ENCODE measurements at regions not wholly inside any gene's neighbourhood (a gene's known extent, or its start where the extent isn't known, plus 50 kb on each side); places are given as distances from the start of the nearest gene placed in this dataset.

DNA sequence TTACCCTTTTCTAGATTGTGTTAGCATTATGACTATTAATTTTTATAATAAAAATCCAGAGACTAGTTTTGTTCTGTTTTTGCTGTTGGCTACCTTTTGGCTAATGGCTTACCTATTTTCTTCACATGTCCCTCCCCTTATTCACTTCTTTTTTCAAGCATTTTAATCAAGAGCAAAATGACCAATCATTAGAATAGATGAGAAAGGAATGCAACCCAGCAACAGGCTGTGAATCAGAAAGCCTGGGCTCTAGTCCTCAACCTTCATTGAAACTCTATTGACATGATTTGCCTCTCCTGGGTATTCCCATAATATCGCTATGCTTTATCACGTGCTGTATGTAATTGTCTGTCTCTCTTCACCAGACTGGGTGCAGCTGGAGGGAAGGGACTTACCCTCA, 370.1 kb downstream of the IRS1 start:
- no peaks in the 10 kb centered on the region for H3K9me3 ChIP-seq (ENCODE audit: control insufficient read depth, insufficient read depth, low read depth, low read length)
- TF ChIP-seq EZH2 (IDR thresholded peaks at IDR 0.05; ENCODE audit: low read length, missing control alignments): no peak
- TF ChIP-seq, protein P1, sequence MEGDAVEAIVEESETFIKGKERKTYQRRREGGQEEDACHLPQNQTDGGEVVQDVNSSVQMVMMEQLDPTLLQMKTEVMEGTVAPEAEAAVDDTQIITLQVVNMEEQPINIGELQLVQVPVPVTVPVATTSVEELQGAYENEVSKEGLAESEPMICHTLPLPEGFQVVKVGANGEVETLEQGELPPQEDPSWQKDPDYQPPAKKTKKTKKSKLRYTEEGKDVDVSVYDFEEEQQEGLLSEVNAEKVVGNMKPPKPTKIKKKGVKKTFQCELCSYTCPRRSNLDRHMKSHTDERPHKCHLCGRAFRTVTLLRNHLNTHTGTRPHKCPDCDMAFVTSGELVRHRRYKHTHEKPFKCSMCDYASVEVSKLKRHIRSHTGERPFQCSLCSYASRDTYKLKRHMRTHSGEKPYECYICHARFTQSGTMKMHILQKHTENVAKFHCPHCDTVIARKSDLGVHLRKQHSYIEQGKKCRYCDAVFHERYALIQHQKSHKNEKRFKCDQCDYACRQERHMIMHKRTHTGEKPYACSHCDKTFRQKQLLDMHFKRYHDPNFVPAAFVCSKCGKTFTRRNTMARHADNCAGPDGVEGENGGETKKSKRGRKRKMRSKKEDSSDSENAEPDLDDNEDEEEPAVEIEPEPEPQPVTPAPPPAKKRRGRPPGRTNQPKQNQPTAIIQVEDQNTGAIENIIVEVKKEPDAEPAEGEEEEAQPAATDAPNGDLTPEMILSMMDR (conservative IDR thresholded peaks at IDR 0.05 in 1 of 2, IDR thresholded peaks at IDR 0.05 in 1 of 2; ENCODE audit: low read depth in 1 of 2, low read length in 2 of 2): no peak
- H3K79me2 ChIP-seq (ENCODE audit: control insufficient read depth, insufficient read depth, low read length): no peaks in the 10 kb centered on the region
- no peaks in the 10 kb centered on the region for H3K36me3 ChIP-seq (ENCODE audit: control insufficient read depth, insufficient read depth, low read length)
- no peak overlapping the region for H3K9ac ChIP-seq (ENCODE audit: insufficient read depth, low read length)
- H3K4me1 ChIP-seq (ENCODE audit: control insufficient read depth, extremely low read depth, insufficient read depth, low read length): peaks cover 12% of the 10 kb centered on the region
- no peak for DNase-seq (ENCODE audit: low read depth in 2 of 2)
- H4K20me1 ChIP-seq (ENCODE audit: control insufficient read depth, extremely low read depth, insufficient read depth, low read length): no peaks in the 10 kb centered on the region
- no peak overlapping the region for H3K4me2 ChIP-seq (ENCODE audit: extremely low read depth, insufficient read depth, low read length)
- no peak overlapping the region for H2AFZ ChIP-seq (ENCODE audit: low read length)
- no peaks in the 10 kb centered on the region for H3K27me3 ChIP-seq (ENCODE audit: control insufficient read depth, insufficient read depth, low read length)
- H3K27ac ChIP-seq (ENCODE audit: insufficient read depth, low read length): no peak overlapping the region
- no peak overlapping the region for H3K4me3 ChIP-seq (replicated peaks in 1 of 4; ENCODE audit: control extremely low read depth in 1 of 4, insufficient read depth in 1 of 4, low read depth in 3 of 4, low read length in 4 of 4)

DNA sequence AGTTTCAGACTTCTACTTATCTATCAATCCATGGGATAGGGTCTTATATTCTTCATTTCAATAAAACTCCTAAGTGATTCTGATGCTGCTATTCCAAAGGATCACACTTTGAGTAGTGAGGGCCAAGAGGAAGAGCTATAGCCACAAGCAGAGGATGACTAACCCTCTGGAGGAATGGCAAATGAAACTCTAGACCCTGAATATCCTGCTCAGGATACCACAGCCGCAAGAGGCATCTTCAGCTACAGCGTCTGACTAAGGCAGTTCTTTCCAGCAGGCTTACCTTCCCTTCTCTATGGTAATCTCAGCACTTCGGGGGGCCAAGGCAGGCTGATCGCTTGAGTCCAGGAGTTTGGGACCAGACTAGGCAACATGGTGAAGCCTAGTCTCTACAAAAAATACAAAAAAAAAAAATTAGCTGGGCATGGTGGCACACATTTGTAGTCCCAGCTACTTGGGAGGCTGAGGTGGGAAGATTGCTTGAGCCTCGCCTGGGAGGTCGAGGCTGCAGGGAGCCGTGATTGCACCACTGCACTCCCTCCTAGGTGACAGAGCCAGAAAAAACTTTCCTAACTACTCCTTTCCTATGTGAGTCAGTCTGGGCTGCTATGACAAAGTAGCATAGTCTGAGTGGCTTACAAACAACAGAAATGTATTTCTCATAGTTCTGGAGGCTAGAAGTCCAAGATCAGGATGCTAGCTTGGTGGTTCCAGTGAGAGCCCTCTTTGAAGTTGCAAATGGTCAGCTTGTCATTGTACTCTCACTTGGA, 371.9 kb downstream of the IRS1 start:
- Histone ChIP-seq H3K4me1 (ENCODE audit: control insufficient read depth, extremely low read depth, insufficient read depth, low read length) (peaks cover 19% of the 10 kb centered on the region), H2AFZ (ENCODE audit: low read length) (no peak overlapping the region), H3K27ac (ENCODE audit: insufficient read depth, low read length) (peak overlapping the region; percentile 81), H3K9ac (ENCODE audit: insufficient read depth, low read length) (no peak overlapping the region), H3K79me2 (ENCODE audit: control insufficient read depth, insufficient read depth, low read length) (no peaks in the 10 kb centered on the region), H3K36me3 (ENCODE audit: control insufficient read depth, insufficient read depth, low read length) (no peaks in the 10 kb centered on the region), H3K27me3 (ENCODE audit: control insufficient read depth, insufficient read depth, low read length) (no peaks in the 10 kb centered on the region), H3K9me3 (ENCODE audit: control insufficient read depth, insufficient read depth, low read depth, low read length) (no peaks in the 10 kb centered on the region), H3K4me2 (ENCODE audit: extremely low read depth, insufficient read depth, low read length) (peak overlapping the region; percentile 8), H3K4me3 (replicated peaks in 1 of 4; ENCODE audit: control extremely low read depth in 1 of 4, insufficient read depth in 1 of 4, low read depth in 3 of 4, low read length in 4 of 4) (no peak overlapping the region), H4K20me1 (ENCODE audit: control insufficient read depth, extremely low read depth, insufficient read depth, low read length) (no peaks in the 10 kb centered on the region)
- peak; percentile 87 to 97 for DNase-seq (ENCODE audit: low read depth in 2 of 2)
- TF ChIP-seq EZH2 (IDR thresholded peaks at IDR 0.05; ENCODE audit: low read length, missing control alignments): no peak
- TF ChIP-seq, protein P1 (conservative IDR thresholded peaks at IDR 0.05 in 1 of 2, IDR thresholded peaks at IDR 0.05 in 1 of 2; ENCODE audit: low read depth in 1 of 2, low read length in 2 of 2): peak in 1 of 2 donors; percentile 9

DNA sequence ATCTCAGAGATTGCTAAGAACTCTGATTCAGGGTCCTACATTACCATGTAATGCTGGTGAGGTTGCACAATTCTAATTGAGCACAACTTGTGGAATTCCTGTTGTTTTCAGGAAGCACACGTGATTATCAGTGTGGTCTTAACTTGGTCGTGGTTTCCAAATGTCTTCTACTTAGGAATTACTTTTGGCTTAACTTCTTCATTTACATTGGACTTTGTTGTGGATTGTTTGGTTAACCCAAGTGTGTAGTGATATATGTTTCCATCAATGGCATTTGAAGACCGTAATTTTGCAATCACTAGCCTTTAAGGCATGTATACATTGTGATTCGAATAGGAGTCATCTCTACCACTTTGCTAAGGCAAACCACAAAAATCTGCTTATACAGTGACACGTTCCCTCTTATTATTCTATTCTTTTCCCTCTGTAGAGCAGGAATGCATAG, 373.3 kb downstream of the IRS1 start:
- TF ChIP-seq, protein P1 (conservative IDR thresholded peaks at IDR 0.05 in 1 of 2, IDR thresholded peaks at IDR 0.05 in 1 of 2; ENCODE audit: low read depth in 1 of 2, low read length in 2 of 2): no peak
- TF ChIP-seq EZH2 (IDR thresholded peaks at IDR 0.05; ENCODE audit: low read length, missing control alignments): no peak
- peak overlapping the region; percentile 17 for H3K4me2 ChIP-seq (ENCODE audit: extremely low read depth, insufficient read depth, low read length)
- no peak overlapping the region for H2AFZ ChIP-seq (ENCODE audit: low read length)
- peaks cover 17% of the 10 kb centered on the region for H3K4me1 ChIP-seq (ENCODE audit: control insufficient read depth, extremely low read depth, insufficient read depth, low read length)
- H3K36me3 ChIP-seq (ENCODE audit: control insufficient read depth, insufficient read depth, low read length): no peaks in the 10 kb centered on the region
- H3K27me3 ChIP-seq (ENCODE audit: control insufficient read depth, insufficient read depth, low read length): no peaks in the 10 kb centered on the region
- H4K20me1 ChIP-seq (ENCODE audit: control insufficient read depth, extremely low read depth, insufficient read depth, low read length): no peaks in the 10 kb centered on the region
- no peaks in the 10 kb centered on the region for H3K9me3 ChIP-seq (ENCODE audit: control insufficient read depth, insufficient read depth, low read depth, low read length)
- no peaks in the 10 kb centered on the region for H3K79me2 ChIP-seq (ENCODE audit: control insufficient read depth, insufficient read depth, low read length)
- H3K4me3 ChIP-seq (replicated peaks in 1 of 4; ENCODE audit: control extremely low read depth in 1 of 4, insufficient read depth in 1 of 4, low read depth in 3 of 4, low read length in 4 of 4): no peak overlapping the region
- peak; percentile 93 to 97 for DNase-seq (ENCODE audit: low read depth in 2 of 2)
- peak overlapping the region; percentile 81 for H3K27ac ChIP-seq (ENCODE audit: insufficient read depth, low read length)
- no peak overlapping the region for H3K9ac ChIP-seq (ENCODE audit: insufficient read depth, low read length)
